Activated CD4-positive, alpha-beta T cell treated with anti-CD3 and anti-CD28 coated beads, Interleukin-2, amount 10 ng/mL, durations not matched to agents 7 days and 5 days (primary cell): ENCODE measurements at regions not wholly inside any gene's neighbourhood (a gene's known extent, or its start where the extent isn't known, plus 50 kb on each side); places are given as distances from the start of the nearest gene placed in this dataset.

Experiments used
- CTCF ChIA-PET: fragments of 350-600 bp; sonication (Branson Sonifier 250); formaldehyde crosslinking; loops from one replicate; lab custom pipeline; 2021; ENCODE audit warnings: antibody characterized with exemption; lab: Charles Lee
- POLR2A ChIA-PET: fragments of 350-600 bp; sonication (Branson Sonifier 250); formaldehyde crosslinking; loops from one replicate; lab custom pipeline; 2021; ENCODE audit warnings: antibody characterized with exemption; lab: Charles Lee
- DNase-seq: peaks from one replicate; pipeline ENCODE4 v3.0.0-alpha.2; 2020
- H3K27ac Mint-ChIP-seq: one replicate; pipeline ENCODE4 v1.8.0; 2021; ENCODE audit warnings: mild to moderate bottlenecking, moderate library complexity, mixed read lengths
- H3K27me3 Mint-ChIP-seq: one replicate; pipeline ENCODE4 v1.8.0; 2021; ENCODE audit warnings: mixed read lengths
- H3K36me3 Mint-ChIP-seq: one replicate; pipeline ENCODE4 v1.8.0; 2021; ENCODE audit warnings: low read depth, mixed read lengths
- H3K4me1 Mint-ChIP-seq: one replicate; pipeline ENCODE4 v1.8.0; 2021; ENCODE audit warnings: mixed read lengths
- H3K4me3 Mint-ChIP-seq: one replicate; pipeline ENCODE4 v1.8.0; 2021; ENCODE audit warnings: mild to moderate bottlenecking, moderate library complexity, mixed read lengths
- H3K9me3 Mint-ChIP-seq: one replicate; pipeline ENCODE4 v1.8.0; 2021; ENCODE audit warnings: mixed read lengths

DNA sequence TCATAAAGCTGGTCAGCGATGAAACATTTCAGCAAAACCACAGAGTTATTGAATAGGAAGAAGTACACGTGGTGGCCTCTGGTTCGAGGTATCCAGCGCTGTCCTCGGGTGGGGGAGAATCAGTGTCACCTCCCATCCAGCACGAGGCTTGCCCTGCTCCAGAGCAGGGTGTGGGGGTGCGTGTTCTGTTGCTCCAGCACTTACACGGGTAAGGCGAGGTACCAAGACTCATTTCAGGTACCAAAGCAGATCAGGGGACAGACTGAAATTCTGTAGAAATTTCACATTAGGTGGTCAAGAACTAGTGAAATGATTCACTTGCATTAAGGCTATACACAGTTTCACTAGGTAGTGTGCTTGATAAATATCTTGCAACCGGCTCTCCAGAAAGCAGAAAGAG is 164.2 kb upstream of the SOX1 start:
- DNase-seq, result no peak

DNA sequence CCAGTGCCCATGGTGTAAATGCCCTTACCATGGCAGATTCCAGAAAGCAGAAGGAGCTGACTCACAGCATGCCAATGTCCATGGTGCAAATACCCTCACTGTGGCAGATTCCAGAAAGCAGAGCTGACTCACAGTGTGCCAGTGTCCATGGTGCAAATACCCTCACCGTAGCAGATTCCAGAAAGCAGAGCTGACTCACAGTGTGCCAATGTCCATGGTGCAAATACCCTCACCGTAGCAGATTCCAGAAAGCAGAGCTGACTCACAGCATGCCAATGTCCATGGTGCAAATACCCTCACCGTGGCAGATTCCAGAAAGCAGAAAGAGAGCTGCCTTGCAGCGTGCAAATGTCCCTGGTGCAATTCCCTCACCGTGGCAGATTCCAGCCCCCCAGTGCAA is 163.8 kb upstream of the SOX1 start:
- Mint-ChIP-seq H3K4me3 (no peak overlapping the region), H3K9me3 (no peaks in the 10 kb centered on the region), H3K4me1 (no peaks in the 10 kb centered on the region), H3K27ac (no peak overlapping the region), H3K27me3 (no peaks in the 10 kb centered on the region), H3K36me3 (no peaks in the 10 kb centered on the region)
- ChIA-PET CTCF (no interaction called here), POLR2A (no interaction called here)
- no peak for DNase-seq

More for the DNA sequence above, 164.2 kb upstream of the SOX1 start:
- ChIA-PET POLR2A (no interaction called here), CTCF (no interaction called here)
- Mint-ChIP-seq H3K4me1 (no peaks in the 10 kb centered on the region), H3K4me3 (no peak overlapping the region), H3K27ac (no peak overlapping the region), H3K9me3 (no peaks in the 10 kb centered on the region), H3K27me3 (no peaks in the 10 kb centered on the region), H3K36me3 (no peaks in the 10 kb centered on the region)

DNA sequence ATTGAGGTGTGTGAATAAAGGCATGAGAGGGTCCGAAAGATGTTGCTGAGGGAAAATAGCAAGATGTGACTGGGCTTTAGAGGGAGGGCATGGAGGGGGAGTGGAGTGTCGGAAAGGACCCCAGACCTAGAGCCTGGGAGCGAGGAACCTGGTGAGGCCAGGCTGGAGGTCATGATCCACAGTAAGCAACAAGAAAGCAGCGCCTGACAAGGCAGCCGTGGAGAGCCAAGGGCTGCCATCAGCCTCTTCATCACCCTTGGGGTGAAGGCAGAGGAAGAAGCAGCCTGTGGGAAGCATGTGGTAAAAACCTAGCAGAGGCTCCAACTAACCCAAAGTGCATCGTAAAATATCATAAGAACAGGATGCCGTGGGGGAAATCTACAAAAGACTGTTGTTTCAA is 162.8 kb upstream of the SOX1 start:
- CTCF ChIA-PET, result no interaction called here
- Mint-ChIP-seq H3K27me3 (no peaks in the 10 kb centered on the region), H3K27ac (no peak overlapping the region), H3K36me3 (no peaks in the 10 kb centered on the region), H3K4me1 (no peaks in the 10 kb centered on the region), H3K4me3 (no peak overlapping the region), H3K9me3 (no peaks in the 10 kb centered on the region)
- no peak for DNase-seq
- POLR2A ChIA-PET, result no interaction called here

DNA sequence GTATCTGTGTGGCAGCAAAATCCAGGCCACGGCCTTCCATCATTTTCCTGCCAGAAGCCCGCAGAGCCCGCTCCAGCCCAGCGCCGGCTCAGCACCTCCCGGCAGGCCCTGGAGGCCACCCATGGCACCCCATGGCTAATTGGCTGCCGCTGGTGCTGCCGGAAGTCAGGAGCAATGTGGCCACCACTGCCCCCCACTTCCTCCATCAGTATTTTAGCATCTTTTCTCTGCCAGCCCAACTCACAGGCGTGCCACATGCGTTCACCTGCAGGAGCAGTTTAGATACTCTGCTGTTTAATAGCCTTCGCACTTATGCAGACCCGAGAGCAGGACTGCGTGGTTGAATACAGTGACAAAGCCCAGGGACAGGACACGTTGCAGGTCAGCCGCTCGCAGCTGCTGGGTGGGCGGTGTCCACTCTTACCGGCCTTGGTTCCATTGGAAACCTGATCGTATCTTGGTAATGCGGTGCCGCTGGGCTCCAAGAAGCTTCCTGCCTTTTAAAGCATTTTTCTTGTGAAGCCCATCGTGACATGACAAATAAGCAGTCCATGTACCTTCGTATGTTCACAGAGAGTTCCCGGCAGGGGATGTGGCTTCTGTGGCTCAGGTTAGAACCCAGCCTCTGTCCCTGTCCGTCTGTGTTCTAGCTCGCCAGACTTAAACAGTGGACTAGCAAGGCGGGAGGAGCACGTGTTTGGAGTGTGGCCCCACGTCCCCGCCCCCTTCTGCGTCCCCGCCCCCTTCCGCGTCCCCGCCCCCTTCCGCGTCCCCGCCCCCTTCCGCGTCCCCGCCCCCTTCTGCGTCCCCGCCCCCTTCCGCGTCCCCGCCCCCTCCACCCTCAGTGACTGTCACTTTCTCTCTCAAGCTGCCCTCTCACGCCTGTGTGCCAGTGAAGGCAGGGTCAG is 162.0 kb upstream of the SOX1 start:
- no peak overlapping the region for H3K4me3 Mint-ChIP-seq
- CTCF ChIA-PET, result no interaction called here

DNA sequence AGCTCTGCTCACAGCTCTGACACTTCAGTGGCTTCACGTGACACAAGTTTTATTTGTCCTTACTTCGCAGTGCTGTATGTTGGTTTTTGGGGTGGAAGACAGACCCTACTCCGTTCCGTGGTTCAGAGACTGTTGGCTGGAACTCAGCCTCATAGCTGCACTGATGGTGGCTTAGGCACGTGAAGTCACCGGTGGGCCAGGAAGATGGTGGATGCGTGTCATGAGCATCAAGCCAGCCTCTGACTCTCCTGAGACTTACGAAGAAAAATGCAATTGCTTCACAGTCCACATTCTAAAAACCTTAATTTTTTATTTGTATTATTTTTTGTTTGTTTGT is 161.4 kb upstream of the SOX1 start:
- ChIA-PET CTCF (no interaction called here), POLR2A (no interaction called here)
- DNase-seq, result no peak
- H3K27me3 Mint-ChIP-seq, result no peaks in the 10 kb centered on the region
- no peak overlapping the region for H3K4me3 Mint-ChIP-seq
- no peaks in the 10 kb centered on the region for H3K9me3 Mint-ChIP-seq
- H3K36me3 Mint-ChIP-seq, result no peaks in the 10 kb centered on the region
- H3K4me1 Mint-ChIP-seq, result no peaks in the 10 kb centered on the region
- H3K27ac Mint-ChIP-seq, result no peak overlapping the region

More for the DNA sequence above, 162.0 kb upstream of the SOX1 start:
- Mint-ChIP-seq H3K27me3 (no peaks in the 10 kb centered on the region), H3K36me3 (no peaks in the 10 kb centered on the region), H3K4me1 (no peaks in the 10 kb centered on the region), H3K27ac (no peak overlapping the region), H3K9me3 (no peaks in the 10 kb centered on the region)
- no peak for DNase-seq
- POLR2A ChIA-PET, result no interaction called here

DNA sequence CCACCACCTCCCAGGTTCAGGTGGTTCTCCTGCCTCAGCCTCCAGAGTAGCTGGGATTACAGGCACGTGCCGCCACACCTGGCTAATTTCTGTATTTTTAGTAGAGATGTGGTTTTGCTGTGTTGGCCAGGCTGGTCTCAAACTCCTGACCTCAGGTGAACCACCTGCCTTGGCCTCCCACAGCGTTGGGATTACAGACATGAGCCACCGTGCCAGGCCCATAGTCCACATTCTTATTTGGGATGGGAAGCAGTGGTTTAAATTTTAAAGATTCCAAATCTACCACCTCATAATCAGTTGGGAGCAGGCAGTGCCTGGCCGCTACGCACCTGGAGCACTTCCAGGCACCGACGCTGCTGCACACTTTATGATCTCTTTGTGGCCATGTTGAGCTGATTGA is 160.6 kb upstream of the SOX1 start:
- Mint-ChIP-seq H3K4me1 (no peaks in the 10 kb centered on the region), H3K4me3 (no peak overlapping the region), H3K9me3 (no peaks in the 10 kb centered on the region), H3K27ac (no peak overlapping the region), H3K36me3 (no peaks in the 10 kb centered on the region), H3K27me3 (no peaks in the 10 kb centered on the region)
- ChIA-PET POLR2A (no interaction called here), CTCF (no interaction called here)
- DNase-seq, result no peak

DNA sequence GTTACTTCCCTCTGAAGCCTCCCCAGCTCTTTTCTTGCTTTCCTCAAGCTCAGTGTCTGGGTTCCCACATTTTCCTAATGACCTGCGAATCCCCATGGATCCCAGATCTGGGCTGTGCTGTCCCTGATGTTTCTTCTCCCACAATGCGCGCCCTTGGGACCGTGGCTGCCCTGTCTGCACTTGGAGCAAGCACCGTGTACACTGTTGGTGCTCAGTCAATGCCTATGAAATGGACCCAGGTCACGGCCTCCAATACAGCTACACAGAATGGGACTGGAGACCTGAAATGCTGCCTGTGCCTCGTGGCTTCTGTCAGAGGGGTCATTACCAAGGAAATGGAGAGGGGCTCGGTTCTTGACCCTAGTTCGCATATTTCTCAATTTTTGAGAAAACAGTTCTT is 160.1 kb upstream of the SOX1 start:
- no peak overlapping the region for H3K27ac Mint-ChIP-seq
- H3K4me3 Mint-ChIP-seq, result no peak overlapping the region
- H3K36me3 Mint-ChIP-seq, result no peaks in the 10 kb centered on the region
- no peaks in the 10 kb centered on the region for H3K27me3 Mint-ChIP-seq
- no peaks in the 10 kb centered on the region for H3K9me3 Mint-ChIP-seq
- no peak for DNase-seq
- ChIA-PET CTCF (no interaction called here), POLR2A (no interaction called here)
- no peaks in the 10 kb centered on the region for H3K4me1 Mint-ChIP-seq

DNA sequence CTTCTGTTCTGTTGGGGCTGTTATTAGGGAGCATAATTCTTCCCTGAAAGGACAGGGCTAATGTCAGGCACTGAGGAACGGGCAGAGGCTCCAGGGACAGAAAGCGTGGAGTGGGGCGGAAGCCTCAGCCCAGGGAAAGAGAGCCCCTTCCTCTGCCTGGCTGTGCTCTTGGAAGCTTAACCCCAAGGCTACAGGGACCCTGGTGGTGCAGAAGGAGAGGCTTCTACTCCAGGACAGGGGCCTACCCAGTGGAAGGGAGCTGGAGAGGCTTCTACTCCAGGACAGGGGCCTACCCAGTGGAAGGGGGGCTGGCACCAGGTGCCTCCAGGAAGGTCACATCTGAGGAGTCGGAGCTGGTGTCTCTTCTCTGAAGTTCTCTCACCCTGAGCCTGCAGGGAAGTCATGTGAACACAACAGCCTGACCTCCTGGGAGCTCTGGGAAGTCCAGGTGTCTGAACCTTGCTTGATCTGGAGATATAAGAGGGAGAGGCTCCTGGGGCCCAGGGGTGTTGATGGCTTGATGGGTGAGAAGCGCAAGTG is 159.5 kb upstream of the SOX1 start:
- Mint-ChIP-seq H3K27ac (no peak overlapping the region), H3K9me3 (no peaks in the 10 kb centered on the region), H3K27me3 (no peaks in the 10 kb centered on the region), H3K4me3 (no peak overlapping the region), H3K4me1 (no peaks in the 10 kb centered on the region), H3K36me3 (no peaks in the 10 kb centered on the region)
- DNase-seq, result no peak
- CTCF ChIA-PET, result no interaction called here
- POLR2A ChIA-PET, result no interaction called here

DNA sequence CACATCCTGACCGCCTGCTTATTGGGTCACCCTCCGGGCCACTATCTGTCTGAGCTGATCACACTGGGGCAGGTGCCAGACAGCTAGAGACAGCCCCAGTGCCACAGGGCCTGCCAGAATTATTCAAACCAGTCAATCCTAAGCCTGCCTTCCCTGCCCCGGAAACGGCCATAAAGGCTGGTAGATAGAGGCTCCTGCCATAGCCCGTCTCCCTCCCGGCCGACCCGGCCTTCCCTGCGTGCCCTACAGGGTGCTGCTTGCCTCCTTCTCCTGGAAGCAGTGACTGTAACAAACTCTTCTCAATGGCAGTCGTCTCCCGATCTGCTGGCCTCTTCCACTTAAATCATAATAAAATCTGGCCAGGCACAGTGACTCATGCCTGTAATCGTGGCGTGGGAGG is 158.6 kb upstream of the SOX1 start:
- no peaks in the 10 kb centered on the region for H3K4me1 Mint-ChIP-seq
- H3K4me3 Mint-ChIP-seq, result no peak overlapping the region
- no peak overlapping the region for H3K27ac Mint-ChIP-seq
- no peaks in the 10 kb centered on the region for H3K36me3 Mint-ChIP-seq
- no peaks in the 10 kb centered on the region for H3K27me3 Mint-ChIP-seq
- ChIA-PET POLR2A (no interaction called here), CTCF (no interaction called here)
- no peak for DNase-seq
- no peaks in the 10 kb centered on the region for H3K9me3 Mint-ChIP-seq

DNA sequence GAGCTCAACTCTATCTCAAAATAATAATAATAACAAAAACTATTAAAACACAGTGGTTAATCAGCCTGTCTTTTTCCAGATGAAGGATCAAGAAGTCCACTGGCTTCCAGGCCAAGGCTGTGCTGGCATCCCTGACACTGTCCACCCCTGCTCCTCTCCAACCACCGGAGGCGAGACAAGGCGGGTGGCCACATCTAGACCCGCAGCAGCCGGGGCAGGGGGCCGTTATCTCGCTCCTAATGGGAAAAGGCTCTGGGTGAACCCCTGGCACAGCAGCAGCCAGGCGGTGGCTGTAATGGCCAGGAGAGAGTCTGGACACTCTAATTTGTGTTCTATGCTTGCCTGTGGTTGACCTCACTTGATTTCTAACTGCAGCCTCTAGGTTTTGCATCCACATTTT is 158.0 kb upstream of the SOX1 start:
- CTCF ChIA-PET, result no interaction called here

DNA sequence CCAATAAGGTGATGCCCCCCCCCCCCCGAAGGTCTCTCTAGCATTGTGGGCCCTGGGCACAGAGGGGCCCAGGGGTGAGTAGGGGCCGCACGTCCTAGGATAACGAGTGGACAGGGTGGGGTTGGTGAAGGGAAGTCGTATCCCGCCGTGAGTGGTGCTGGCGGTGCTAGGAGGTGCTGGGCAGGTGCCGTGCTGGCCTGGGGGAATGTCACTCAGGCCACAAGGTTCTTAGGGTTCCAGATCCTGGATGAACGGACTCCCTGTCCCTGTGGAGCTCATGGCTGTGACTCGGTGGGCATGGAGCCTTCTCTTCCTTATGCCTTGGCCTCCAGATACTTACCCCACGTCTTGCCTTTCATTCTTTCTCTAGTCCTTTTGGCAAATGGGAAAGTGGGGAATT is 157.4 kb upstream of the SOX1 start:
- DNase-seq, result no peak
- Mint-ChIP-seq H3K27ac (no peak overlapping the region), H3K9me3 (no peaks in the 10 kb centered on the region), H3K27me3 (no peaks in the 10 kb centered on the region), H3K4me3 (no peak overlapping the region), H3K36me3 (no peaks in the 10 kb centered on the region), H3K4me1 (no peaks in the 10 kb centered on the region)
- POLR2A ChIA-PET, result no interaction called here
- CTCF ChIA-PET, result no interaction called here

More for the DNA sequence above, 158.0 kb upstream of the SOX1 start:
- no peaks in the 10 kb centered on the region for H3K27me3 Mint-ChIP-seq
- no peak for DNase-seq
- H3K27ac Mint-ChIP-seq, result no peak overlapping the region
- no peak overlapping the region for H3K4me3 Mint-ChIP-seq
- no peaks in the 10 kb centered on the region for H3K36me3 Mint-ChIP-seq
- H3K9me3 Mint-ChIP-seq, result no peaks in the 10 kb centered on the region
- POLR2A ChIA-PET, result no interaction called here
- no peaks in the 10 kb centered on the region for H3K4me1 Mint-ChIP-seq

DNA sequence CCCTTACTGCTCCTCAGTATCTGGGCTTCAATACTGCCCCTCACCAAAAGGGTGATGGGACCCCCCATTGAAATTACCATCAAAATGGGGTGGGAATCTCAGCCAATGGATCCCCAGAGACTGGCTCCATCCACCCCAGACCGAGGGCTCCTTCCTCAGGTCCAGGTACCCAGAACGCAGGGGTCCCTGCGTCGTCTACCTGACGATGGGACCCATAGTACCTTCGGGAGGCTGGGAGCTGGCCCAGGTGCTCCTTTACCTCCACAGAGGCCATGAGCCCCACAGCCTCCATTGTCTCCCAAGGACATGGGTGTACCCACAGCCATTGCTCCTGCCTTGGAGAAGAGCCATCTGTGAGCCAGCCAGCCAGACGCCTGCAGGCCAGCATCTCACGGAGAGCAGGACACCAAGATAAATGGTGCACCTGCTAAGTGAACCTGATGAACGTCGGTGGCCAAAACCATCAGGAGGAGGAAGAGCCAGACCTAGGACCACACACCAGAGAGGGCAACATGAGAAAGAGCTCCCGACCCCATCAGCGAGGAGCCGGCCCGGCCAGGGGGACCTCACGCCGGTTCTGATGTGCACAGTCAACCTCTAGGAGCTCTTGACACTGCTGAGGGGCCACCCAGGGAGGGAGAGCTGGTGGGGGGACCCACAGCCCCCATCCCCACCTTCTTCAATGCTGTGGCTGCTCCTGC is 156.8 kb upstream of the SOX1 start:
- Mint-ChIP-seq H3K9me3 (no peaks in the 10 kb centered on the region), H3K27ac (no peak overlapping the region), H3K27me3 (no peaks in the 10 kb centered on the region), H3K4me1 (no peaks in the 10 kb centered on the region), H3K4me3 (no peak overlapping the region), H3K36me3 (no peaks in the 10 kb centered on the region)
- DNase-seq, result no peak
- ChIA-PET CTCF (no interaction called here), POLR2A (no interaction called here)

DNA sequence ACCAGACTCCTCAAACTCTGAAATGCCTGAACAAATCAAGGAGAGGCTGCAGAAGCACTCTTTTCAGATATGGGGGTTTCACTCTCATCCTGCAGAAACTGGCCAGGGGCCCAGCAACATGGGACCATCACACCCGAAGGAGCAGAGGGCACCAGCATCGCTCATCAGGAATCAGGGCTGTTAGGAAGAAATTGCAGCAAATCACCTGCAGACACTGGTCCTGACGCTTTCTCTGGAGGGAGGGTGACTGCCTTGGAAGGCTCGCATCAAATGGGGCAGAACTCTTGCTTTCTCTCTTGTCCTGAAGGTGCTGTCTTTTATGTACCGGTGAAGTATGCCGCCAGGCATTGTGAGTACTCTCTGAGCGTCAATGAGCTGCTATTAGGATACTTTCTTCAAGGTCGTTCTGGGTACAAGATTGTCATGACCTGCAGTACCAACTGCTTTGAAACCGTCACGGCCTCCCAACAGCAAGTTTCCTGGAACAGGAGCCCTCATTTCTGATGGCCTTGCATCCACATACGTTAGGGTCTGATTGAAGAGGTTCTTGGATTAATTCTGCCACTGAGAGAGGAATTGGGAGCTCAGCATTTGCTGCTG is 155.7 kb upstream of the SOX1 start:
- H3K27me3 Mint-ChIP-seq, result no peaks in the 10 kb centered on the region
- H3K9me3 Mint-ChIP-seq, result no peaks in the 10 kb centered on the region
- DNase-seq, result no peak
- no peak overlapping the region for H3K4me3 Mint-ChIP-seq
- no peak overlapping the region for H3K27ac Mint-ChIP-seq
- ChIA-PET POLR2A (no interaction called here), CTCF (no interaction called here)
- no peaks in the 10 kb centered on the region for H3K4me1 Mint-ChIP-seq
- H3K36me3 Mint-ChIP-seq, result no peaks in the 10 kb centered on the region
